GM12873 (cell line): ENCODE measurements at regions not wholly inside any gene's neighbourhood (a gene's known extent, or its start where the extent isn't known, plus 50 kb on each side); places are given as distances from the start of the nearest gene placed in this dataset.

Source experiments
- CTCF ChIP-seq: IDR thresholded peaks from 2 replicates; pipeline ENCODE4 v1.5.1; 2012; ENCODE audit warnings: low read depth, mild to moderate bottlenecking, moderate library complexity, low read length, control low read depth; ENCODE audit not compliant: insufficient read depth; ENCODE audit errors: missing control alignments

- no peak for TF ChIP-seq CTCF
Measured at GRCh38 chr22:47391169-47392053, 629.0 kb downstream of the TBC1D22A start.

DNA sequence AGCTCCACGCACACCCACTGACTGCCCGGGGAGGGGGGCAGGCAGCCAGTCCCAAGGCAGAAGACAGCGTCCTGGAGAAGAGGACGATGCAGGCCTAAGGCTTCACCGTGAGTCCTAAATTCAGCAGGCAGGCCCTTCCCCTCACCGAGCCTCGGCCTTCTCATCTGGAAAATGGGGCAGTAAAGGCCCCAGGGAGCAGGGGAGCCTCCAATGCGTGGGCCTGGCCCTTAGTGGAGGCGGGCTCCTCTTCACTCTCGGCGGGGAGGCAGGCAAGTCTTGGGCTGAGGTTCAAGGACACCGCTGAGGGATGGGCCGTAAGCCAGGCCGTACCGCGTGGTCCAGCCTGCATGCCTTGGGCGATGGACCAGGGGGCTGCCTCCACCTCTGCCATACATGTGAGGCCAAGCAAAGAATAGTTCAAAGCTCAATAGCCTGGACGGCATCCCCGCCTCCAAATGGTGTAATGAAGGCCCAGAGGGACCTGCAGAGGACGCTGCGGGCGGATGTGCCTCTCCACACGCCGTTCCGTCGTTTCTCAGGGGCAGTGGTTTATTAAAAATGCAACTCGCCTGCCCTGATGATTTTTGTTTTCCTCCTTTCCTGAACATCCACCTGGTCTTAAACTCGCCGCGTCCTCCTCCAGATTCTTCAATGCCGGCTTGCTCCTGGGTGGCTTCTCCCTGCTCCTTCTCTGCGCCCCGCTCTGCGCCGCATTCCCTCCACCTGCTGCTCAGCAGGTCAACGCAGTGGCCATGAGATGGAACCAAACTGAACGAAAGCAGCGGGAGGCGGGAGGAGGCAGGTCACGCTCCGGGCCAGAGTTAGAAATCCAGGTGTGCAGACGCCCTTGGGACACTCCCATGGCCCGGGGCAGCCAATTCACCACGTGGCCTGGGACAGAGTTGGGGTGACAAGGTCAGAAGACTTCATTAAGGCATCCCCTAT is 627.8 kb downstream of the TBC1D22A start:
- TF ChIP-seq CTCF = no peak

GRCh38 chr22:47389201-47389600 is 626.8 kb downstream of the TBC1D22A start:
- TF ChIP-seq CTCF = no peak

DNA sequence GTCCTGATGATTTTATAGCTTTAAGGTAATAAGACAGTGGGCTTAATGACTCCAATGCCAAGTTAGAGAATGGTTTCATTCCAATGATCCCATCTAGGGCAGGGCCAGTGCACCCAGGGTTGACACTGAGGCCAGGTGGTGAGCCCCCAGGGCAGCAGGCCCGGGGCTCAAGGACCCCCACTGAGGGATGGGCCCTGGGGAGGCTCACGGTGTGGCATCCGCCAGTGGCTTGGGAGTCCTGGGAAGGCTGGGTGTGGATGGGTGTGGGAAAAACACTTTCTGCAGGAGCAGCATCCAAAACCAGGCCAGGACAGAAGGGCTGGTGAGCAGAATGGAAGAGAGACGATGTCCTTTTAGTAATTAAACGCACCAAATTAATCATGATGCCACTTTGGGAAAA is 626.3 kb downstream of the TBC1D22A start:
- no peak for TF ChIP-seq CTCF

- no peak for TF ChIP-seq CTCF
Measured at GRCh38 chr22:47388331-47388730, 625.9 kb downstream of the TBC1D22A start.

DNA sequence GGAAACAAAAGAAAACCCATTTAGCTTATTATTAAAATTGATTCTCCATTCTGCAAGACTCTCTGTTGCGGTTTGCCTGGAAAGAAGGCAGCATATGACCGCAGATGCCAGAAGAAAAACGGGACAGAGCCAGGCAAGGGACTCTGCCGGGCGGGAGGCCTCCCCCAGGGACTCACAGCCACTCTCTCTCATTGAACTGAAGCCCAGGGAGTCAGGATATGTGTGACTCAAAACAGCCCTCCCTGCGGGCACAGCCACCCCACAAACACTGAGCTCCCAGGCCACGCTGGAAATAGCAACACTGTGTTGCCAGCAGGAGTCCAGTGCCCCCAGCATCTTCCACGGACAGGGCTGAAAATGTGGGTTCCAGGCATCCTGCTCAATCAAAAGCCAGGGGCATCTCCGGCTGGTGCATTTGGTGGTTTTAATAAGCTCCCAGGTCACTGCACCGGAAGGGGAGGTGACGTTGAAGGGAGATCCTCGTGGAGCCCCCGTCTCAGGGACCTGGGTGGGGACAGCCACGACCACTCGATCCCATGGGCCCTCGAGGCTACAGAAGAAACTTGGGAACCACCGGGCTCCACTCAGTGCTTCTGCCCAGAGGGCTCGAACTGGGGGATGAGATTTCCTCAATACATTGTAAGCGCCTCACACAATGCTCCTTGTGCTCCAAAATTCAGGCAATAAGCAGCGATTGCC is 624.5 kb downstream of the TBC1D22A start:
- TF ChIP-seq CTCF = no peak
